ENCODE measurements at regions not wholly inside any gene's neighbourhood (a gene's known extent, or its start where the extent isn't known, plus 50 kb on each side); places are given as distances from the start of the nearest gene placed in this dataset.

DNA sequence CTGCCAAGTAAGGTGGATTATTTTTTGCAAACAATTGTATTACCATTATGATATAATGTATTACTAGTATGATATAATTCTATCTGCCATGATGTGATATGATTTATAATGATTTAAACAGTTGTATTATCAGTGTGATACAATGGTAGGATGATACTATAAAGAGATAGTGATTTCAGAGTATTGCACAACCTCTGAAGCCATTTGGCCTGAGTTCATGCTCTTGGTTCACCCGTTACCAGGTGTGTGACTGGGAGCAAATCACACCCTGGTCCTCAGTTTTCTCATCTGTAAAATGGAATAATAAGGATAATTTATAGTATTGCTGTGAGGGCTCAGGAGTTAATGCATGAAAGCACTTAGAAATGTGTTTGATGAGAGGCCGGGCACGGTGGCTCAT is 905.0 kb upstream of the RBFOX1 start:
- Histone ChIP-seq H3K9me3 (ENCODE audit: control insufficient read depth in 1 of 2, low read length in 2 of 2) (no peaks in the 10 kb centered on the region), H3K27me3 (ENCODE audit: control insufficient read depth in 1 of 2, insufficient read depth in 2 of 2, low read length in 2 of 2) (no peaks in the 10 kb centered on the region), H3K27ac (ENCODE audit: low read depth, low read length) (no peak overlapping the region), H3K9ac (ENCODE audit: low read depth in 1 of 2, low read length in 2 of 2) (no peak overlapping the region), H3K4me3 (ENCODE audit: low read depth in 1 of 2, low read length in 2 of 2) (no peak overlapping the region), H3K36me3 (ENCODE audit: control insufficient read depth in 1 of 2, insufficient read depth in 2 of 2, low read length in 2 of 2) (no peaks in the 10 kb centered on the region), H3K4me1 (ENCODE audit: control insufficient read depth in 1 of 2, insufficient read depth in 2 of 2, low read length in 2 of 2) (no peaks in the 10 kb centered on the region)

DNA sequence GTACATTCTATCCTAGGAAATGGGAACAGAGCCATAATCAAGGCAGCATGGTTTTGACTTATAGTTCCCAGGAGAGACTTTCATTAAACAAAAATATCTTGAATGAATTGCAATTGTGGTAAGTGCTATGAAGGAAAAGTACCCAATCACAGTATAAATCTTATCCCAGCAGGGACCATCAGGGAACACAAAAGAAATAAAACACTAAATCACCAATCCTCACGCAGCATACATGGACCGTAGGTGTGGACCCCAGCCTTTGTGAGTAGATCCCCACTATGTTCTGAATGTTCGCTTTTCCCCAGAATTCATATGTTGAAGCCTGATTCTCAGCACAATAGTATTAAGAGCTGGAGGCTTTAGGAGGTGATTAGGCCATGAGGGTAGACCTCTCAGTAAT is 925.0 kb upstream of the RBFOX1 start:
- Histone ChIP-seq H3K36me3 (ENCODE audit: control insufficient read depth in 1 of 2, insufficient read depth in 2 of 2, low read length in 2 of 2) (no peaks in the 10 kb centered on the region), H3K4me3 (ENCODE audit: low read depth in 1 of 2, low read length in 2 of 2) (no peak overlapping the region), H3K27me3 (ENCODE audit: control insufficient read depth in 1 of 2, insufficient read depth in 2 of 2, low read length in 2 of 2) (no peaks in the 10 kb centered on the region), H3K4me1 (ENCODE audit: control insufficient read depth in 1 of 2, insufficient read depth in 2 of 2, low read length in 2 of 2) (no peaks in the 10 kb centered on the region), H3K9me3 (ENCODE audit: control insufficient read depth in 1 of 2, low read length in 2 of 2) (no peaks in the 10 kb centered on the region), H3K9ac (ENCODE audit: low read depth in 1 of 2, low read length in 2 of 2) (no peak overlapping the region), H3K27ac (ENCODE audit: low read depth, low read length) (no peak overlapping the region)

DNA sequence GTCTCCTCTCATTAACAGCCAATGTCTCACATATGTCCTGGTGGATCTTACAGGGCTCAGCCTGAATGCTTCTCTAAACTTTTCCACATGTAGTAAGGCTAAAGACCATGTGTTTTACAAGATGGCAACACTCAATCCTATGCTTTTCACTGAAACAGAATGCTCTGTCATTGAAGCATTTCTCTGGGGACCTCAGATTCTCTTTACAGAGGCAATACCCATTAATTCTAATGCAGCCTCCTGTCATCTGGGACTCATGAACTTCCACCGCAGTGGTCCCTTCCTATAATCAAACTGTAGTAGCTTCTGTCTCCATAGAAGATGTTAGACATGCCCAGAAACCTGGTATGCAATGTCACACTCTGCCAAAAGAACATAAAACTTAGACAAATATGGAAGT is 926.6 kb upstream of the RBFOX1 start:
- H3K9ac ChIP-seq (ENCODE audit: low read depth in 1 of 2, low read length in 2 of 2), result no peak overlapping the region
- H3K9me3 ChIP-seq (ENCODE audit: control insufficient read depth in 1 of 2, low read length in 2 of 2), result no peaks in the 10 kb centered on the region
- H3K4me3 ChIP-seq (ENCODE audit: low read depth in 1 of 2, low read length in 2 of 2), result no peak overlapping the region
- no peaks in the 10 kb centered on the region for H3K4me1 ChIP-seq (ENCODE audit: control insufficient read depth in 1 of 2, insufficient read depth in 2 of 2, low read length in 2 of 2)
- H3K27me3 ChIP-seq (ENCODE audit: control insufficient read depth in 1 of 2, insufficient read depth in 2 of 2, low read length in 2 of 2), result no peaks in the 10 kb centered on the region
- H3K27ac ChIP-seq (ENCODE audit: low read depth, low read length), result no peak overlapping the region
- no peaks in the 10 kb centered on the region for H3K36me3 ChIP-seq (ENCODE audit: control insufficient read depth in 1 of 2, insufficient read depth in 2 of 2, low read length in 2 of 2)

DNA sequence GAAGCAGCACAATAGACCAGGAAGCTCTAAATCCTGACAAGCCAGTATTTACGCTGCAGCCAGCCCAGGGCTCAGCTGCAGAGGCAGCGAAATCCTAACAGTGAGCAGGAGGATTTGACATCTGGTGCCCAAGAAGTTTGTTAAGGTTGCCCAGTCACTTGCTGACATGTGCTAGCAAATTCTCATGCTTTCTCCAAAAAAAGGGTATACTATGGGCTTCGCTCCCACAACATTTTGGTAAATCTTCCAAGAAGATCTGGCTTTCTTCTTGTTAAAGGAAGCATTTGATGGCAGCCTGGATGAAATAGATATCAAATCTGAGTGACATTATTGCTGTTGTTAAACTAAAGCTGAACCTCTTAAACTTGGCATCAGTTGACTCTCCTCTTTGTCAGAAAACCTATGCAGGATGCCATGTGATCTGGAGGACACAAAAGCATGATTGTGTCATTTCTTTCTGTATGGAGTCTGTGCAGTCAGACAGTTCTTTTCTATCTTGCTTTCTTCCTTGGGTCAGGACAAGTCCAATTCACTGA is 949.7 kb upstream of the RBFOX1 start:
- Histone ChIP-seq H3K4me3 (ENCODE audit: low read depth in 1 of 2, low read length in 2 of 2) (no peak overlapping the region), H3K36me3 (ENCODE audit: control insufficient read depth in 1 of 2, insufficient read depth in 2 of 2, low read length in 2 of 2) (no peaks in the 10 kb centered on the region), H3K27me3 (ENCODE audit: control insufficient read depth in 1 of 2, insufficient read depth in 2 of 2, low read length in 2 of 2) (no peaks in the 10 kb centered on the region), H3K9me3 (ENCODE audit: control insufficient read depth in 1 of 2, low read length in 2 of 2) (no peaks in the 10 kb centered on the region), H3K27ac (ENCODE audit: low read depth, low read length) (no peak overlapping the region), H3K4me1 (ENCODE audit: control insufficient read depth in 1 of 2, insufficient read depth in 2 of 2, low read length in 2 of 2) (no peaks in the 10 kb centered on the region), H3K9ac (ENCODE audit: low read depth in 1 of 2, low read length in 2 of 2) (no peak overlapping the region)

DNA sequence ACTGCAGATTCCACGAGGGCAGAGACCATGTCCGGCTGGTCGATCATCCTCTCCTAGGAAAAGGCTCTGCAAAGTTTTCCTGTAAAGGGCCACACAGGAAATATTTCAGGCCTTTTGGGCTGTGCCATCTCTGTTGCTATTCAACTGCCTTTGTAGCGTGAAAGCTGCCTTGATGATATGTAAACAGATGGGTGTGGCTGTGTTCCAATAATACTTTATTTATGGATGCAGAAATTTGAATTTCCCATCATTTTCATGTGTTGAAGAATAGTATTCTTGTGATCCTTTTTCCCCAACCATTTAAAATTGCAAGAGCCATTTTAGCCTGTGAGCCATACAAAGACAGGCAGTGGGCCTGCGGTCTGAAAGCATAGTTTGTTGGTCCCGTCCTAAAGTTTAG is 950.7 kb upstream of the RBFOX1 start:
- no peaks in the 10 kb centered on the region for H3K9me3 ChIP-seq (ENCODE audit: control insufficient read depth in 1 of 2, low read length in 2 of 2)
- H3K4me3 ChIP-seq (ENCODE audit: low read depth in 1 of 2, low read length in 2 of 2), result no peak overlapping the region
- H3K27ac ChIP-seq (ENCODE audit: low read depth, low read length), result no peak overlapping the region

DNA sequence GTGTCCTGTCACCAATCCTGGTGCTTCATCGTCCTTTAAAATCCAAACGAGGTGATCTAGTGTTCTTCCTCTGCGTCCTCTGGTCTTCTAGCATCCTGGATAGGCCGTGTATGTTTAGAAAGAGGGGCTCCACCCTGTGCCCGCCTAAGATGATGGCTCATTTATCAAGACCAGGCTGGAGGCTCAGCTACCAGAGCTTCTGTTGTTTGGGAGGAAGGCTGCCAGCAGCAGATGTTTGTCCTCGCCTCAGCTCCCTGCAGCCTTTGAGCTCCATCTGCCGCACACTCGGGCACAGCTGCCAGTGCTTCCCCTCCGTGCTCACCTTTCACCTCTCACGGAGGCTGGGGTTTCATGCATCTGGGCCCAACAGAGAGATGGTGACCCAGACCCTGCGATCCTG is 954.7 kb upstream of the RBFOX1 start:
- Histone ChIP-seq H3K4me3 (ENCODE audit: low read depth in 1 of 2, low read length in 2 of 2) (no peak overlapping the region), H3K36me3 (ENCODE audit: control insufficient read depth in 1 of 2, insufficient read depth in 2 of 2, low read length in 2 of 2) (no peaks in the 10 kb centered on the region), H3K9me3 (ENCODE audit: control insufficient read depth in 1 of 2, low read length in 2 of 2) (no peaks in the 10 kb centered on the region), H3K27me3 (ENCODE audit: control insufficient read depth in 1 of 2, insufficient read depth in 2 of 2, low read length in 2 of 2) (no peaks in the 10 kb centered on the region), H3K4me1 (ENCODE audit: control insufficient read depth in 1 of 2, insufficient read depth in 2 of 2, low read length in 2 of 2) (no peaks in the 10 kb centered on the region), H3K9ac (ENCODE audit: low read depth in 1 of 2, low read length in 2 of 2) (no peak overlapping the region), H3K27ac (ENCODE audit: low read depth, low read length) (no peak overlapping the region)

More for the DNA sequence above, 950.7 kb upstream of the RBFOX1 start:
- H3K27me3 ChIP-seq (ENCODE audit: control insufficient read depth in 1 of 2, insufficient read depth in 2 of 2, low read length in 2 of 2), result no peaks in the 10 kb centered on the region
- H3K9ac ChIP-seq (ENCODE audit: low read depth in 1 of 2, low read length in 2 of 2), result no peak overlapping the region
- no peaks in the 10 kb centered on the region for H3K36me3 ChIP-seq (ENCODE audit: control insufficient read depth in 1 of 2, insufficient read depth in 2 of 2, low read length in 2 of 2)
- H3K4me1 ChIP-seq (ENCODE audit: control insufficient read depth in 1 of 2, insufficient read depth in 2 of 2, low read length in 2 of 2), result no peaks in the 10 kb centered on the region

DNA sequence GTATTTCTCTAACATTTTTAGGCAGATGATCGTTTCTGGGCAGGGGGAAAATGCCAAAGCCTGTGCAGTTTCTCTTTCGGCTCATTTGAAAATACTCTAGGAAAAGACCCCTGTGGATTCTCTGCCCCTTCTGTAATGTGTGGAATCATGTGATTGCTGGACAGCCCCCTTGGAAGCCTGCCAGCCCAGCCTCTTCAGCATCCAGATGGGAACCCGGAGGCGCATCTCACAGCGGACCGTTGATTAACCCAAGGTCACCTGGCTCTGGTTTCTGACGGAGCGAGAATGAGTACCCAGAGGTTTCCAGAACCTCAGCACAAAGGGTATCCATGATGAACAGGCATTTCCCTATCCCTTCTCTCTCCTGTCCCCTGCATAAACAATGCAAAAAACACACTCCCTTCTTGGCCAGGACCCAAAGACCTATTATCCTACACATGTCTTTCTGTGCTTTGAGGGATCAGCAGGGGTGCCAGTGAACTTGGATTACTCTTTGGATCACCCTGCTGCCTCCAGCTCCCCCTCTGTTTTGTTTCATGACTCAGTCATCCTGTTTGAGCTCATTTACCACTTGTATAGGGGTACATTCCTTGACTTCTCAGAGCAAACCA is 957.1 kb upstream of the RBFOX1 start:
- H3K4me1 ChIP-seq (ENCODE audit: control insufficient read depth in 1 of 2, insufficient read depth in 2 of 2, low read length in 2 of 2), result no peaks in the 10 kb centered on the region
- no peak overlapping the region for H3K27ac ChIP-seq (ENCODE audit: low read depth, low read length)
- H3K4me3 ChIP-seq (ENCODE audit: low read depth in 1 of 2, low read length in 2 of 2), result no peak overlapping the region
- H3K9me3 ChIP-seq (ENCODE audit: control insufficient read depth in 1 of 2, low read length in 2 of 2), result no peaks in the 10 kb centered on the region
- H3K9ac ChIP-seq (ENCODE audit: low read depth in 1 of 2, low read length in 2 of 2), result no peak overlapping the region
- H3K27me3 ChIP-seq (ENCODE audit: control insufficient read depth in 1 of 2, insufficient read depth in 2 of 2, low read length in 2 of 2), result no peaks in the 10 kb centered on the region
- H3K36me3 ChIP-seq (ENCODE audit: control insufficient read depth in 1 of 2, insufficient read depth in 2 of 2, low read length in 2 of 2), result no peaks in the 10 kb centered on the region

DNA sequence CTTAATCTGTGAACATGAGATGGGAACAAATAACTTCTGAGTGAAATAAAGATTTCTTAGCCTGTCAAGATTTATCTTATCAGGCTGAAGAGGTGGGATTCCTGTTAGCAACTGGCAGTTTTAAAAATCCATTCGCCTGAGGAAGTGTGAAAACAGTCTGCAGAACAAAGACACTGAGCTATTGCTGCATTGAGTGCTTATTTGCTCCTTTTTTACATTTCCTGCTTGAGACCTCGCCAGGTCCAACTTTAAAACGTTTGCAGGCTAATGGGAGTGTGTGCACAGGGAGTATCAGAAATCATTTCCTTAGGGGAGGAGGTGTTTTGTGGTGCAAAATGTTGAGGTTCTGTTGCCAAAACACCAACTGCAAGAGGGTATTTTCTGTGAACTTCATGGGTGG is 957.8 kb upstream of the RBFOX1 start:
- no peaks in the 10 kb centered on the region for H3K9me3 ChIP-seq (ENCODE audit: control insufficient read depth in 1 of 2, low read length in 2 of 2)
- no peak overlapping the region for H3K4me3 ChIP-seq (ENCODE audit: low read depth in 1 of 2, low read length in 2 of 2)
- no peaks in the 10 kb centered on the region for H3K36me3 ChIP-seq (ENCODE audit: control insufficient read depth in 1 of 2, insufficient read depth in 2 of 2, low read length in 2 of 2)
- no peak overlapping the region for H3K27ac ChIP-seq (ENCODE audit: low read depth, low read length)
- no peak overlapping the region for H3K9ac ChIP-seq (ENCODE audit: low read depth in 1 of 2, low read length in 2 of 2)
- H3K4me1 ChIP-seq (ENCODE audit: control insufficient read depth in 1 of 2, insufficient read depth in 2 of 2, low read length in 2 of 2), result no peaks in the 10 kb centered on the region
- H3K27me3 ChIP-seq (ENCODE audit: control insufficient read depth in 1 of 2, insufficient read depth in 2 of 2, low read length in 2 of 2), result no peaks in the 10 kb centered on the region

DNA sequence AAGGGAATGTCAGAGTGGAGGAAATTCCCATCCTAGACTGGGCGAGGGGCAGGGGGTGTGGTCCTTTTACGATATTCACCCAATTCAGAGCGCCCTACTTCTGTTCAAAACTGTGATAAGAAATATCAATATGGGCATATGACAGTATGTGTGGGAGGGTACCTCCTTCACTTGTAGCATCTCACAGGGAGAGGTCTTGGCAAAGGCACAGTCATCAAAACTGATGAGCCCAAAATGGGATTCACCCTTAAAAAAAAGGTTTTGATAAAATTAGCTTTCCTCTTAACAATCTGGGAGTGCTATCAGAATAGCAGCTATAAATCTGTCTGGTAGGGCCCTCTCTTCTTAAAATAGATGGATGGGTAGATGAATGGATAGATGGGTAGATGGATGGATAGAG is 967.8 kb upstream of the RBFOX1 start:
- H3K9ac ChIP-seq (ENCODE audit: low read depth in 1 of 2, low read length in 2 of 2), result no peak overlapping the region
- no peaks in the 10 kb centered on the region for H3K4me1 ChIP-seq (ENCODE audit: control insufficient read depth in 1 of 2, insufficient read depth in 2 of 2, low read length in 2 of 2)
- no peaks in the 10 kb centered on the region for H3K36me3 ChIP-seq (ENCODE audit: control insufficient read depth in 1 of 2, insufficient read depth in 2 of 2, low read length in 2 of 2)
- no peak overlapping the region for H3K27ac ChIP-seq (ENCODE audit: low read depth, low read length)
- H3K27me3 ChIP-seq (ENCODE audit: control insufficient read depth in 1 of 2, insufficient read depth in 2 of 2, low read length in 2 of 2), result no peaks in the 10 kb centered on the region
- no peaks in the 10 kb centered on the region for H3K9me3 ChIP-seq (ENCODE audit: control insufficient read depth in 1 of 2, low read length in 2 of 2)
- no peak overlapping the region for H3K4me3 ChIP-seq (ENCODE audit: low read depth in 1 of 2, low read length in 2 of 2)

DNA sequence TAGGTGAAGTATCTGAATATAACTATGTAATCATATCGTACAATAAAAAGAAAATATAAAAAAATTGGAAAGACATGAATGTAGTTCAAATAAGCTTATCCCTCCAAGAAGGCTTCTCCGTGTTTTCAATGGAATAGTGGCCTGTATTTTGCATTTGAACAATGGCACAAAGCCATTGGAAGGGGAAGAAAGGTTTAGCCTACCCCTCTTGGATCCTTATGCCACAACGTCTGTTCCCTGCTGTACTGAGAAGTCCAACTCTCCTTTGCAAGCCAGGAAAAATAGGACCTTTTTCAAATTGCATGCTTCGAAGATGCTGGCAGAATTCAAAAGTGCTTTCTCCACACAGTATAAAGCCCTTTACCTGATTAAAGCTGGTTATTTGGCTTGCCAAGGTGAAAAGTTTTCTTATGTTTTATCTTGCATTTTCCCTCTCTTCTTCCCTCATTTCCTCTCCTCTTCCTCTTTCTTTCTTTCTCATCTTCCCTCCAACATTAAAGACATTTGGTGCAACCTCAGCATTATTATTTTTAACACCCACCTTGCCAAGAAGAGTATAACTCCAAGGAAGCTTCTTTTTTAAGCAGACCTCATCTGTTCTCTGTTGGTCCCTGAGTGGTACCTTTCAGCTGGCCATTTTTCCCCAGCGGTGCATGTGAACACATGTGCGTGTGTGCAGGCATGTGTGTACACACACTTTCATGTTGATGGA is 968.6 kb upstream of the RBFOX1 start:
- H3K27me3 ChIP-seq (ENCODE audit: control insufficient read depth in 1 of 2, insufficient read depth in 2 of 2, low read length in 2 of 2), result no peaks in the 10 kb centered on the region
- H3K9me3 ChIP-seq (ENCODE audit: control insufficient read depth in 1 of 2, low read length in 2 of 2), result no peaks in the 10 kb centered on the region
- H3K9ac ChIP-seq (ENCODE audit: low read depth in 1 of 2, low read length in 2 of 2), result no peak overlapping the region
- no peak overlapping the region for H3K27ac ChIP-seq (ENCODE audit: low read depth, low read length)
- H3K36me3 ChIP-seq (ENCODE audit: control insufficient read depth in 1 of 2, insufficient read depth in 2 of 2, low read length in 2 of 2), result no peaks in the 10 kb centered on the region
- no peaks in the 10 kb centered on the region for H3K4me1 ChIP-seq (ENCODE audit: control insufficient read depth in 1 of 2, insufficient read depth in 2 of 2, low read length in 2 of 2)
- H3K4me3 ChIP-seq (ENCODE audit: low read depth in 1 of 2, low read length in 2 of 2), result no peak overlapping the region
